MG63 (cell line): ENCODE measurements at regions not wholly inside any gene's neighbourhood (a gene's known extent, or its start where the extent isn't known, plus 50 kb on each side); places are given as distances from the start of the nearest gene placed in this dataset.

Source experiments
- DNase-seq: peaks from one replicate; pipeline ENCODE4 v3.0.0-alpha.2; 2020
- H3K27me3 ChIP-seq: fragments of 250-450 bp; sonication (Bioruptor Pico); 2 replicates; pipeline ENCODE4 v1.5.1; 2020; ENCODE audit warnings: mild to moderate bottlenecking, moderate library complexity
- H3K36me3 ChIP-seq: fragments of 250-450 bp; sonication (Bioruptor Pico); 2 replicates; pipeline ENCODE4 v1.5.1; 2020; ENCODE audit warnings: mild to moderate bottlenecking, moderate library complexity
- H3K4me3 ChIP-seq: fragments of 250-450 bp; sonication (Bioruptor Pico); 2 replicates; pipeline ENCODE4 v1.5.1; 2020; ENCODE audit warnings: mild to moderate bottlenecking, moderate library complexity
- H3K9me3 ChIP-seq: fragments of 250-450 bp; sonication (Bioruptor Pico); 2 replicates; pipeline ENCODE4 v1.5.1; 2020; ENCODE audit warnings: mild to moderate bottlenecking, moderate library complexity

GRCh38 chr6:81456416-81456815, 296.1 kb downstream of the TENT5A start:
- no peak for DNase-seq
- Histone ChIP-seq H3K4me3 (no peak overlapping the region), H3K36me3 (no peaks in the 10 kb centered on the region), H3K27me3 (no peaks in the 10 kb centered on the region), H3K9me3 (peaks cover 2% of the 10 kb centered on the region)

GRCh38 chr6:81455641-81456040, 296.8 kb downstream of the TENT5A start:
- no peaks in the 10 kb centered on the region for H3K27me3 ChIP-seq
- H3K36me3 ChIP-seq: no peaks in the 10 kb centered on the region
- no peak overlapping the region for H3K4me3 ChIP-seq
- no peaks in the 10 kb centered on the region; the same call in 1 of the 2 replicates for H3K9me3 ChIP-seq
- no peak for DNase-seq

- H3K36me3 ChIP-seq: no peaks in the 10 kb centered on the region
- H3K4me3 ChIP-seq: no peak overlapping the region
- H3K27me3 ChIP-seq: no peaks in the 10 kb centered on the region
- DNase-seq: no peak
- H3K9me3 ChIP-seq: no peaks in the 10 kb centered on the region
These were observed 300.7 kb downstream of the TENT5A start for GRCh38 chr6:81451787-81452186.

GRCh38 chr6:81450180-81450579, 302.3 kb downstream of the TENT5A start:
- H3K27me3 ChIP-seq: no peaks in the 10 kb centered on the region

GRCh38 chr6:81446509-81446908, 306.0 kb downstream of the TENT5A start:
- no peaks in the 10 kb centered on the region for H3K27me3 ChIP-seq
- H3K4me3 ChIP-seq: no peak overlapping the region
- no peaks in the 10 kb centered on the region for H3K36me3 ChIP-seq
- no peak for DNase-seq
- H3K9me3 ChIP-seq: no peaks in the 10 kb centered on the region

More at GRCh38 chr6:81450180-81450579, 302.3 kb downstream of the TENT5A start:
- H3K9me3 ChIP-seq: no peaks in the 10 kb centered on the region
- no peak overlapping the region for H3K4me3 ChIP-seq
- DNase-seq: no peak
- H3K36me3 ChIP-seq: no peaks in the 10 kb centered on the region

- peaks cover 15% of the 10 kb centered on the region for H3K9me3 ChIP-seq
- no peak for DNase-seq
- no peaks in the 10 kb centered on the region for H3K27me3 ChIP-seq
- no peak overlapping the region for H3K4me3 ChIP-seq
- H3K36me3 ChIP-seq: no peaks in the 10 kb centered on the region
These were observed 313.1 kb downstream of the TENT5A start for GRCh38 chr6:81439417-81439816.

- peaks cover 15% of the 10 kb centered on the region for H3K9me3 ChIP-seq
- H3K4me3 ChIP-seq: no peak overlapping the region
- DNase-seq: no peak
- no peaks in the 10 kb centered on the region for H3K36me3 ChIP-seq
- no peaks in the 10 kb centered on the region for H3K27me3 ChIP-seq
These were observed 315.5 kb downstream of the TENT5A start for GRCh38 chr6:81436990-81437389.

GRCh38 chr6:81413306-81413705, 339.2 kb downstream of the TENT5A start:
- H3K9me3 ChIP-seq: no peaks in the 10 kb centered on the region
- no peak for DNase-seq
- no peak overlapping the region for H3K4me3 ChIP-seq
- no peaks in the 10 kb centered on the region for H3K27me3 ChIP-seq
- no peaks in the 10 kb centered on the region for H3K36me3 ChIP-seq

- no peak for DNase-seq
- Histone ChIP-seq H3K9me3 (no peaks in the 10 kb centered on the region; the same call in 1 of the 2 replicates), H3K27me3 (no peaks in the 10 kb centered on the region), H3K36me3 (no peaks in the 10 kb centered on the region), H3K4me3 (no peak overlapping the region)
These were observed 350.4 kb downstream of the TENT5A start for GRCh38 chr6:81401970-81402690.

GRCh38 chr6:81396916-81397315, 355.6 kb downstream of the TENT5A start:
- no peaks in the 10 kb centered on the region for H3K36me3 ChIP-seq
- no peak for DNase-seq
- H3K4me3 ChIP-seq: no peak overlapping the region
- no peaks in the 10 kb centered on the region for H3K27me3 ChIP-seq
- peaks cover 8% of the 10 kb centered on the region; the same call in 1 of the 2 replicates for H3K9me3 ChIP-seq

GRCh38 chr6:81387163-81387562, 365.3 kb downstream of the TENT5A start:
- Histone ChIP-seq H3K27me3 (no peaks in the 10 kb centered on the region), H3K9me3 (0 out of 2 replicates have a peak, but pooled peaks cover 3% of the 10 kb centered on the region), H3K4me3 (no peak overlapping the region), H3K36me3 (no peaks in the 10 kb centered on the region)
- DNase-seq: no peak

GRCh38 chr6:81384921-81385320, 367.6 kb downstream of the TENT5A start:
- Histone ChIP-seq H3K27me3 (no peaks in the 10 kb centered on the region), H3K36me3 (no peaks in the 10 kb centered on the region), H3K4me3 (no peak overlapping the region), H3K9me3 (no peaks in the 10 kb centered on the region)
- DNase-seq: no peak

GRCh38 chr6:81383472-81383871, 369.0 kb downstream of the TENT5A start:
- H3K9me3 ChIP-seq: no peaks in the 10 kb centered on the region
- no peaks in the 10 kb centered on the region for H3K27me3 ChIP-seq
- DNase-seq: no peak
- H3K4me3 ChIP-seq: no peak overlapping the region
- H3K36me3 ChIP-seq: no peaks in the 10 kb centered on the region

GRCh38 chr6:81382852-81383251, 369.6 kb downstream of the TENT5A start:
- no peaks in the 10 kb centered on the region for H3K36me3 ChIP-seq
- no peak for DNase-seq
- no peaks in the 10 kb centered on the region for H3K9me3 ChIP-seq
- H3K4me3 ChIP-seq: no peak overlapping the region
- H3K27me3 ChIP-seq: no peaks in the 10 kb centered on the region

GRCh38 chr6:81381382-81381916, 371.0 kb downstream of the TENT5A start:
- DNase-seq: no peak
- Histone ChIP-seq H3K9me3 (no peaks in the 10 kb centered on the region), H3K4me3 (no peak overlapping the region), H3K36me3 (no peaks in the 10 kb centered on the region), H3K27me3 (no peaks in the 10 kb centered on the region)

GRCh38 chr6:81380718-81381338, 371.7 kb downstream of the TENT5A start:
- no peak overlapping the region for H3K4me3 ChIP-seq
- H3K27me3 ChIP-seq: no peaks in the 10 kb centered on the region
- DNase-seq: no peak
- H3K36me3 ChIP-seq: no peaks in the 10 kb centered on the region
- no peaks in the 10 kb centered on the region for H3K9me3 ChIP-seq

GRCh38 chr6:81376745-81377144, 375.7 kb downstream of the TENT5A start:
- Histone ChIP-seq H3K27me3 (no peaks in the 10 kb centered on the region), H3K9me3 (no peaks in the 10 kb centered on the region), H3K4me3 (no peak overlapping the region), H3K36me3 (no peaks in the 10 kb centered on the region)
- no peak for DNase-seq

- no peaks in the 10 kb centered on the region for H3K9me3 ChIP-seq
- H3K27me3 ChIP-seq: no peaks in the 10 kb centered on the region
- H3K36me3 ChIP-seq: no peaks in the 10 kb centered on the region
- no peak for DNase-seq
- no peak overlapping the region for H3K4me3 ChIP-seq
These were observed 379.1 kb downstream of the TENT5A start for GRCh38 chr6:81373414-81373813.
